Limb (tissue), 2 donors: ENCODE measurements at regions not wholly inside any gene's neighbourhood (a gene's known extent, or its start where the extent isn't known, plus 50 kb on each side); places are given as distances from the start of the nearest gene placed in this dataset.
"Not testable (repeated sequence)": the region's sequence is repeated elsewhere in the genome, so short reads cannot be mapped to it uniquely, and the experiment has no call there.

Experiments
- DNase-seq, 2 donors: peaks; one replicate each; pipeline ENCODE4 v3.0.0-alpha.2; 2016; ENCODE audit errors: extremely low spot score in 2 of 2

DNA sequence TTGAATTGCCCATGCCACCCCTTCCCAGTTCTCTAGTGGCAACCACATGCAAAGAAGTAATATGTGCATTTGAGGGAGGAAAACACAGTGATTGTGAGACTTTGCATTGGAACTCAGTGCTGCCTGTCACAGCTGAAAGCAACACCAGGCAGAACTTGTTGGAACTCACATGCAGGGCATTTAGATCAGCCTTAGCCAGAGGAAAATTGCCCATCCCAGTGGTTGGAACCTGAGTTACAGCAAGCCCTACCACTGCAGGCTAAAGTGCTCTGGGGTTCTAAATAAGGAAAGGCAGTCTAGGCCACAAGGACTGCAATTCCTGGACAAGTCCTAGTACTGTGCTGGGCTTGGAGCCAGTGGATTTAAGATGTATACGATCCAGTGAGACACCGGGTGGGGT lies 245.3 kb upstream of the UFL1 start:
- DNase-seq, result no peak

GRCh38 chr6:96276856-96277255 lies 244.8 kb upstream of the UFL1 start:
- DNase-seq, result no peak

DNA sequence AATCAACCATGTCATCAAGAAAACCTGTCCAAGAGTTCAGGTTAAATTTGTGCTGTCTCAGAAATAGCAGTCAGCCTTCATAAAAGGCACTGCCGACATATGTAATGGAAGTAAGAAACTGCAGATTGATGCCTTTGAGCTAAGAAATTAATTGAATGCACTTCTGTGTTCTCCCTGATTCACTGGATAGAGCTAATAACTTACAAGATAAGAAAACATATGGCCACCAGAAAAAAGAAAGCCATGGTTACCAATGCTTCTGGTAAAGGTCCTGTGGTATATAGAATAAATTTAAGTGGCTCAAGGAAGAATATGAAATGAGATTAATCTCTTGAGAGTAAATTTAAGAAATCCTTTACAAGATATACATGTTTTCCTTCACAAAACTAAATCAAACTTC lies 242.5 kb upstream of the UFL1 start:
- DNase-seq, result no peak

GRCh38 chr6:96286503-96286902 lies 235.1 kb upstream of the UFL1 start:
- DNase-seq, result no peak

GRCh38 chr6:96299525-96299924 lies 222.1 kb upstream of the UFL1 start:
- no peak for DNase-seq

DNA sequence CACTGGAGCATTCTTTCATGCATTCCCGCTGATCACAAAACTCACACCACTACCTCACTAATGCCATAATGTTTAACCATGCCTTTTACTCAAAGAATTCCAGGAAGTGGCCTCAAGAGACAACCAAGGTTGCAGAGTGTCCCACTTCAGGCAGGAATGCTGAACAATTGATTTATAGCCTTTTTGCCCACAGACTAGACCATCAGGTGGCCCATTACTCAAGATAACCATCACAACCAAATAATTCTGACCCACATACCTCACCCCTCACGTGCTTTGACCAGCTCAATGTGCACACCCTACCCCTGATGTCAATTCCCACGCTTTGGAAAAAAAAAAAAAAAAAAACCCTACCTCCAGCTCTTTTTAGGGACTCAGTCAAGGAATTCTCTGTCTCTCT lies 220.6 kb upstream of the UFL1 start:
- no peak for DNase-seq

GRCh38 chr6:96301781-96302180 lies 219.8 kb upstream of the UFL1 start:
- DNase-seq, result no peak

DNA sequence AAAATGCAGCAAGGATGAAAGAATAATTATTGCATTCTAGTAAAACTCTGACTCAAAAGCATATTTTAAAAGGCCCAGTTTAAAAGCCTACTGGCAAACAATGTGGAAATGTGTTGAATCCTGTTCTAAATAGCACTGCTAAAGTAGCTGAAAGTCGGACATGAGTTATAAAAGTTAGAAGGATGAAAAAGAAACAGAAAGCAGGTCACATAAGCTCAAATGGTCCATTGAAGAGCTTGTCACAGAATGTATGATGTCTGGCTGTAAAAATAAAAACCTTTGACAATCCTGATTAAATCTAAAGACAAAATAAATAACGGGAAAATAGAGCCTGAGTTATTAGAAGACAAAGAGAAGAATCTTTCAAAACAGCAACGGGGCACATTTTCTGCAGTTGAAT lies 218.6 kb upstream of the UFL1 start:
- DNase-seq, result no peak

GRCh38 chr6:96304997-96305396 lies 216.6 kb upstream of the UFL1 start:
- DNase-seq, result no peak

DNA sequence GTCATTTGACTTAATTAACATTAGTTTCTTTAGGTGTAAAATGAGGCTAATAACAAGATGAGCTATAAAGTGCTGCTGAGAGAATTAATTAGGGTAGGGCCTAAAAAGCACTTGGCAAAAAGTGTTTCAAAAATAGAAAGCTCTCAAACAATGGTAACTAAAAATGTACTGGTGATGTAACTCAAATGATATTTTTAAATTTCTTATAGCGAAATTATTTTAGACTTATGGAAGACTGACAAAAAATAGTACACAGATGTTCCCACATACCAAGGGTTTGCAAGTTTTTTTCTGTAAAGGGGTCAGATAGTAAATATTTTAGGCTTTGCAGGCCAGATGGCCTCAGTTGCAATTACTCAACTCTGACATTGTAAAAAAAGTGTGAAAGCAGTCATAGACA lies 190.7 kb upstream of the UFL1 start:
- DNase-seq, result no peak

DNA sequence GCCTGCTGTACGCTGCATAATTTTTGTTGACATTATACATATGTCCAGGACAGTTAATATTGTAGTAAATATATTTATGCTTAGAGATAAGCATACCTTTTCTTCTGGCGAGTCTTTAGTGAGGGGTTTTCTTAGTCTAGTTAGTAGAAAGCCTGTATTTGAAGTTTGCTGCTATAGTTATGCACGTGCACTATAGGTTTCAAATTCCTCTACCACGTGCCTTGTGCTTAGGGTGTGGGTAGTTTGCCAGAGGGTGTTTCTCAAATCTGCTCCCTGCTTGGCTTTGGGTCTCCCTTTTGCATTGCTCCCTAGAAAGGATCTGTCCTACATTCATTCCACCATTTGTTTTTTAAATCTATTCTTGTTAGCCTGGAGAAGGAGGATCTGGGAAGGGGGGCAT lies 181.4 kb upstream of the UFL1 start:
- DNase-seq, result no peak

DNA sequence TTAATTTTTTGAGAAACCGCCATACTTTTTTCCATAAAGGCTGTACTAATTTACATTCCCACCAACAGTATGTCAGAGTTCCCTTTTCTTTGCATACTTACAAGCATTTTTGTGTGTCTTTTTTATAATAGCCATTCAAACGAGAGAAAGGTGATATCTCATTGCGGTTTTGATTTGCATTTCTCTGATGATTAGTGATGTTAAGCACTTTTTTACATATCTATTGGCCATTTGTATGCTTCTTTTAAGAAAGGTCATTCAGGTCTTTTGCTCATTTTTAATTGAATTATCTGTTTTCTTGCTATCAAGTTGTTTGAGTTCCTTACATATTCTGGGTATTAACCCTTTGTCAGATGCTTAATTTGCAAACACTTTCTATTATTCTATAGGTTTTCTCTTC lies 176.1 kb upstream of the UFL1 start:
- no peak for DNase-seq

DNA sequence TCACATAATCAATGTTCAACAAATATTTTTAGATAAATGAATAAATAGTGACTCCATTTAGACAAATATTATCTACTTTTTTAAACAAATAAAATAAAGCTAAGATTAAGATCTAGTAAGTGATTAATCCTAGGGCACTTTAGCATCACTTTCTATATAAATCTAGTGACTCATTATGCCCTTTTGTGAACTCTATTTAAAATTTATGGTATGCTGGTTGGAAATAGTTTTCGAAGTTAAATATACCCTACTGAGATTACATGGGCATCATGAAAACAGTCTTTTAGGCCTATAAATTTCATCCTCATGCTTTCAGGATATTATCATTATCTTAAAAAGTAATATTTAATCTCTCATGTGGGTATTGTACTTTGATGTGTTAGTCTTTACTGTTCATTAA lies 140.4 kb upstream of the UFL1 start:
- DNase-seq, result no peak

GRCh38 chr6:96391776-96392360 lies 129.7 kb upstream of the UFL1 start:
- DNase-seq, result peak; percentile 6 to 68

GRCh38 chr6:96394727-96395126 lies 126.9 kb upstream of the UFL1 start:
- DNase-seq, result no peak

- no peak for DNase-seq
Measured at GRCh38 chr6:96410467-96410866, 111.1 kb upstream of the UFL1 start.

GRCh38 chr6:96420294-96420693 lies 101.3 kb upstream of the UFL1 start:
- DNase-seq, result no peak

GRCh38 chr6:96433950-96434349 lies 87.7 kb upstream of the UFL1 start:
- DNase-seq, result no peak

- DNase-seq, result no peak
Measured at GRCh38 chr6:96436398-96436797, 85.2 kb upstream of the UFL1 start.

DNA sequence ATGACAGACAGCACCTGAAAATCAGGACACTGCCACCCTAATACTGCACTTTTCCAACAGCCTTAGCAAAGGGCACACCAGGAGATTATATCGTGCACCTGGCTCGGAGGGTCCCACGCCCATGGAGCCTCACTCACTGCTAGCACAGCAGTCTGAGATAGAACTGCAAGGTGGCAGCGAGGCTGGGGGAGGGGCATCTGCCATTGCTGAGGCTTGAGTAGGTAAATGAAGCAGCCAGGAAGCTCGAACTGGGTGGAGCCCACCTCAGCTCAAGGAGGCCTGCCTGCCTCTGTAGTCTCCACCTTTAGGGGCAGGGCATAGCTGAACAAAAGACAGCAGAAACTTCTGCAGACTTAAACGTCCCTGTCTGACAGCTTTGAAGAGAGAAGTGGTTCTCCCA lies 84.4 kb upstream of the UFL1 start:
- DNase-seq, result not testable (repeated sequence)

DNA sequence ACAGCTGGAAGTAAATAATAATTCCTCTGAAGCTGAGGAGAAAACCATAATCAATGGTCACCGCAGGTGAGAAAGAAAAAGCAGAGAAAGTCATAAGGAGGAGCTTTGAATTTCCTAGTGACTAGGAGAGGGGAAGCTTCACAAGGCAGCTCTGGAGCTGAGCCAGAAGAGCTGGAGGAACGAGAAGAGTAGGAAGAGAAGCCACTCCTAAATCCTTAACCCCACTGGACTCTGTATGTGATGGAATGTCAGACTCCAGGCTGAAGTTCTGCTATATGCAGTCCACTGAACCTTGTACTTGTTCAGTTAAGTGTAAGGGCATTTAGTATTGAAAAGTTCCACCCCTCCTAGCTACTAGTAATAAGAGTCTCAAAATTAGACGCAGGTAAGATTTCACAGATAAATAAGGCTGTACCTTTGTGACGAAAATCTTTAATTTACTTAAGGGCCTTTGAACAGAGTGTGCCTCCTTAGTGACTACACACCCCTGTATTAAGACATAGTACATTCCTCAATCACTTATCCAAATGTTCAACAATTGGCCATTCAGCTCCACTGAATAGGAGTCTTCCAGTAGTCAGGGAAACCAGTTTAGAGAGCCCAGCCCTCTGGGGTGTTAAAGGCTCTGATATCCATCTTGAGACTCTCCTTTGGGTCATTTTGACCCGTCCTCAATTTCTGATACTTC lies 71.4 kb upstream of the UFL1 start:
- peak; percentile 35 for DNase-seq

- DNase-seq, result no peak
Measured at GRCh38 chr6:96450770-96451130, 70.9 kb upstream of the UFL1 start.

DNA sequence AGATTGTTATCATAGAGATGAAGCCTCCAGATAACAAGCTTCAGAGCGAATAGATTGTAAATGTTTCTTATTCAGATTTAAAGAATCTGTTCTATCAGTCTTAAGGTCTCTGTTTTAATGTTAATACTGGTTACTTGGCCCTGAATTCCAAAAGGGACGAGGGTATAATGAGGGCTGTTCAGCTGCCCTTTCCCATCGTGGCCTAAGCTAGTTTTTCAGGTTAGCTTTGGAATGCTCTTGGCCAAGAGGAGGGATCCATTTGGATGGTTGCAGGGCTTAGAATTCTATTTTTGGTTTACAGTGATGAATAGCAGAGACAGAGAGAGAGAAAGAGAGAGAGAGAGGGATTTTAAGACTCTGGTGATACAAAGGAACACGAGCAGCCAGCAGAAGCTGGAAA lies 62.8 kb upstream of the UFL1 start:
- no peak for DNase-seq
